SK-N-MC (cell line): ENCODE measurements at regions not wholly inside any gene's neighbourhood (a gene's known extent, or its start where the extent isn't known, plus 50 kb on each side); places are given as distances from the start of the nearest gene placed in this dataset.

Experiments used
- EZH2 ChIP-seq: fragments of 200-600 bp; sonication (generic); IDR thresholded peaks from one replicate; pipeline ENCODE4 v1.6.1; 2017; ENCODE audit warnings: antibody characterized with exemption
- FOXP2 ChIP-seq: optimal IDR thresholded peaks from 2 replicates; pipeline ENCODE3; 2011; ENCODE audit warnings: mild to moderate bottlenecking, moderate library complexity; ENCODE audit not compliant: insufficient read depth; ENCODE audit errors: extremely low read length, control extremely low read depth
- POLR2AphosphoS5 ChIP-seq: IDR thresholded peaks from 2 replicates; pipeline ENCODE4 v1.6.1; 2012; ENCODE audit warnings: mild to moderate bottlenecking, low read depth, low read length, borderline replicate concordance

- TF ChIP-seq POLR2AphosphoS5 (no peak), EZH2 (no peak), FOXP2 (no peak)
These were observed 141.8 kb upstream of the MYT1L start for GRCh38 chr2:2472881-2473280.
